GM06990 (cell line): ENCODE measurements at regions not wholly inside any gene's neighbourhood (a gene's known extent, or its start where the extent isn't known, plus 50 kb on each side); places are given as distances from the start of the nearest gene placed in this dataset.

Experiments
- DNase-seq: peaks from one replicate; pipeline ENCODE4 v3.0.0-alpha.2; 2011; ENCODE audit not compliant: insufficient read length; ENCODE audit errors: extremely low read depth
- H3K27me3 ChIP-seq: replicated peaks from 2 replicates; pipeline ENCODE4 v1.6.0; 2011; ENCODE audit warnings: low read length; ENCODE audit not compliant: control insufficient read depth, insufficient read depth
- H3K36me3 ChIP-seq: 2 replicates; pipeline ENCODE4 v1.5.1; 2011; ENCODE audit warnings: low read length; ENCODE audit not compliant: control insufficient read depth, insufficient read depth
- H3K4me3 ChIP-seq: replicated peaks from 2 replicates; pipeline ENCODE4 v1.5.1; 2011; ENCODE audit warnings: low read depth, mild to moderate bottlenecking, control low read depth, low read length
- CTCF ChIP-seq: IDR thresholded peaks from 2 replicates; pipeline ENCODE4 v1.5.1; 2011; ENCODE audit warnings: low read length, control low read depth, mild to moderate bottlenecking, inconsistent platforms; ENCODE audit not compliant: insufficient read depth, poor library complexity, severe bottlenecking

GRCh38 chr7:16066805-16067459, 354.4 kb downstream of the CRPPA start:
- Histone ChIP-seq H3K36me3 (no peaks in the 10 kb centered on the region), H3K4me3 (no peak overlapping the region), H3K27me3 (no peaks in the 10 kb centered on the region)
- no peak for DNase-seq
- no peak for TF ChIP-seq CTCF

DNA sequence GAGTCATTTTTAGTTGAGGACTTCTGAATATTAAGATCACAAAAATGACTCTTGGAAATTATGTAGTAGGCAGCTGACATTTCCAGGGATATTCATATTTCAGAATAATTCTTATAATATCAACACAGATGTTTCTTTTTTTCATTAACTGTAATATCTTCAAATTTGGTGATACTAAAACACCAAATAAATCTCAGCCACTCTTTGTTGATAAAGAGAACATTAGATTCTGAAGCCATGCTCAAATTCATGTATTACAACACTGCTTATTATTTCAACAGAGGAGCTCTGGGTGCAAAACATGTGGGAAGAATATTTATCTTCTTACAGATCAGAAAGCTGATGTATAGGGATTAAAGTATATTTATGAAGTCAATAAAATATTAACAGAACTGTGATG, 355.4 kb downstream of the CRPPA start:
- TF ChIP-seq CTCF: no peak
- no peak for DNase-seq

GRCh38 chr7:16063716-16064675, 357.3 kb downstream of the CRPPA start:
- Histone ChIP-seq H3K36me3 (no peaks in the 10 kb centered on the region), H3K4me3 (no peak overlapping the region), H3K27me3 (no peaks in the 10 kb centered on the region)
- no peak for DNase-seq
- no peak for TF ChIP-seq CTCF

More for the DNA sequence above, 355.4 kb downstream of the CRPPA start:
- Histone ChIP-seq H3K27me3 (no peaks in the 10 kb centered on the region), H3K4me3 (no peak overlapping the region), H3K36me3 (no peaks in the 10 kb centered on the region)

DNA sequence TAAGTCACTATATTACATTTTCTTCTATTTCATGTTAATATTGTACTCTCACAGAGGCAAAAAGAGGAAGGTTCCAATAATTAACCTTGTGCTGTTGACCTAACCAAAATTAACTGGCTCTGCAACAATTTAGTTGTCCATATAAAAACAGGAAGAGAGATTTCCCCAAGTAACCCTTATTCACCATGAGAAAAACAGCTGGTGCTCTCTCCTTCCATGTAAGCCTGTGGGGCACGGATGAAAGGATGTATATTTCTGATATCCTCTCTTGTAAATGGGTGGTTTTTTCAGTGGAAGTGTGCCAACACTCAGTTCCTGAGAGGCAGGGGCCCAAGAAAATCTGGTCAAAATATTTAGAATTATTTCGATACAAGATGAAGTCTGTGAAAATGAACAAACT, 358.1 kb downstream of the CRPPA start:
- Histone ChIP-seq H3K4me3 (no peak overlapping the region), H3K27me3 (no peaks in the 10 kb centered on the region), H3K36me3 (no peaks in the 10 kb centered on the region)
- no peak for TF ChIP-seq CTCF
- no peak for DNase-seq

- TF ChIP-seq CTCF: no peak
- Histone ChIP-seq H3K4me3 (no peak overlapping the region), H3K27me3 (no peaks in the 10 kb centered on the region), H3K36me3 (no peaks in the 10 kb centered on the region)
- DNase-seq: no peak
Observed at GRCh38 chr7:16062269-16062668, 359.1 kb downstream of the CRPPA start.
